ENCODE measurements at regions not wholly inside any gene's neighbourhood (a gene's known extent, or its start where the extent isn't known, plus 50 kb on each side); places are given as distances from the start of the nearest gene placed in this dataset.
"Not testable (repeated sequence)": the region's sequence is repeated elsewhere in the genome, so short reads cannot be mapped to it uniquely, and the experiment has no call there.

DNA sequence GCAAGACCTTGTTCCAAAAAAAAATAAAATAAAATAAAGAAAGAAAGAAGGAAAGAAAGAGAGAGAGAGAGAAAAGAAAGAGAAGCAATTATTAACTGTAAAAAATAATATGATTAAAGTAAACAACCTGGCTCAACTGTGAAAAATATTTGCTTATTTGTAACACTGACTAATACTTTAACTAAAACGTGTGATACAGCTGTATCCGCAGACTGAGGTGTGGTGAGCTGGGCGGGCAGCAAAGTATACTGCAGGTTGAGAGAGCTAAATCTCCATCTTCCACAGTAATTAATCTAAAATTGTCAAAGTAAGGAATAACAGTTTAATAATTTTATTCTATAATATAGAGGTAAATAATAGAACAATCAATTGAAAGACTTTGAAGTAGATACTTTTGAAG is 145.5 kb upstream of the FAM241A start:
- DNase-seq (ENCODE audit: low read depth): no peak

DNA sequence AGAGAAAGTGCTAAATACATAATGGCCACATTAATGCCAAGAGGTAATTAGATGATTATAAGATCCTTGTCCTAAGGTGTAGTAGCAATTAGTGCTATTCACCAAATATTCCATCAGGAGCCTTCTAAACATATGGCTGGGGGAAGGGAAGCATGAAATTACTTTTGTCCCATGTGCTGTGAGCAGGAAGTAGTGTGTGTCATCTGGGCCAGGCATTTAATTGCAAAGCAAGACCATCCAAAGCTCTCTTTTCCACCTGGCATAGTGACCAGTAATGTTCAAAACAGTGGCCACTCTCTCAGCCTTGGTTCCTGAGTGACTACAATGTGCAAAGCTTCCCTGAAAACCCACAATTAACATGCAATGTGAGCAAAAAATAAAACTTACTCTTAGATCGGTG is 144.2 kb upstream of the FAM241A start:
- no peak for DNase-seq (ENCODE audit: low read depth)

GRCh38 chr4:112002248-112002661 is 143.0 kb upstream of the FAM241A start:
- no peak for DNase-seq (ENCODE audit: low read depth)

DNA sequence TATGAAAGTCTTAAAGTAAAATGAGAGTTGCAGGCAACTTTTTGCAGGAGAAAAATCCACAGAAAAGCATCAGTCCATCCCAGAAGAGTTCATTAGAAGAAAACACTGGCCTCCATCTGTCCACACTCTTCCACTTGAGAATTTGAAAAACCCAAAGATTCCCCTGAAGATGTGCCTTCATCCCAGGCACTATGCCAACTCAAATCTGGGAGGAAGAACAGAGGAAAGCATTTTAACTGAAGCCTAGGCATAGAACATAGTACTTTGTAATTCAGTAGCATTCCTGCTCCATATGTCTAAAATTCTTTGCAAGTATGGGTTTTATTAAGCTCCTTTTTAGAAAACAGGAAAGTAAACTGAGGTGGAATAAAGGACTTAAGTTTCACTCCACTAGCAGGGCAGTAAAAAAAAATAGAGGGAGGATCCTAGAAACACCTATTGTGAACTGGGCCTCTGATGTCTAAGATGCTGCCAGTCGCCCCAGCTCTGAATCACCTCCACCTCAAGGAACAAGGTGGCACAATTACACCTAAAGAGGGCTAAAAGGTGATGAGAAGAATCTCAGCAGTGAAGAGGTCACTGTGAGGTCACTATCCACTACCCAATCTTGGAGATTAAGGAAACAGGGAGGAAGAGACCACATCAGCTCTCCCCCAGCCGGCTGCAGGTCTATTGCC is 141.9 kb upstream of the FAM241A start:
- no peak for DNase-seq (ENCODE audit: low read depth)

GRCh38 chr4:112005027-112005426 is 140.2 kb upstream of the FAM241A start:
- no peak for DNase-seq (ENCODE audit: low read depth)

- DNase-seq (ENCODE audit: low read depth): no peak
Observed at GRCh38 chr4:112007391-112007790, 137.9 kb upstream of the FAM241A start.

DNA sequence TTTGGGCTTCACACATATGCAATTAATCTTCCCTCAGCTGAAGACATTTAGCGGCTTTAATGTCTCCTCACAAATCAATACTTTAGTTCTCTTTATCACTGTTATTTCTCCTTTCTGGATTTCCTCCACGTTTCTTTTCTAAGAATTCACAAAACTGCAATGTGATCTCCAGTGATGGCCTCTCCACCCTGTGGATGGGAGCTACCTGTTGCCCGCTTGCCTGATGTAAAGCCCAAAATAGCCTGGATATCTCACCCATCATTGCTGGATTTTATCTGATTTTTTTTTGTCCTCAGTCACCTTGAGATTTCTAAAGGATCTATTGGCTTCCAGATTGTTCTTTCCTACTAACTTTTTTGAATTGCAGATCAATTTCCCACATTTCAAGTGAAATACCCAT is 129.3 kb upstream of the FAM241A start:
- no peak for DNase-seq (ENCODE audit: low read depth)

DNA sequence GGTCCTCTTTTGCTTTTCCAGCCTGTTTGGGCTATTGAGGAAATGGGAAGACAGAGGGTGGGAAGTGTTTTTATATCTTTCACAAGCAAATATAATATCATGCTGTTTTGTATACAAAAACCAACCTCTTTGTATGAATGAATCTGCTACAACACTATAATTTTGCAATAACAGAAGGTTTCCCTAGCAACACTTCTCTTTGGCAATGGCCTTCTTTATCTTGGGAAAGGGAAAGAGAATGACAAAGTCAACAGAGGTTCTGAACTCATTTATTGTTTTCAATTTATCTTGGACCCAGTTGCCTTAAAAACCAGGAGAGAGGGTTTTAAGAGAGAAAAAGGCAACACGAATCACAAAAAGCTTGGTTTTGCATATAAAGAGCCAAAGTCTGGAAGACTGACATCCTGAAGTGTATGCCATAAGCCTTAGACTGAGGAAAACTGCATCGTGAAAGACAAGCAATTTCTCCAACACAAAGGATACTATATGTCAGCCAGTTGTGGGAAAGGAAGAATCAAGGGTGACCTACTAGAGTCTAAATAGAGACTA is 121.8 kb upstream of the FAM241A start:
- no peak for DNase-seq (ENCODE audit: low read depth)

DNA sequence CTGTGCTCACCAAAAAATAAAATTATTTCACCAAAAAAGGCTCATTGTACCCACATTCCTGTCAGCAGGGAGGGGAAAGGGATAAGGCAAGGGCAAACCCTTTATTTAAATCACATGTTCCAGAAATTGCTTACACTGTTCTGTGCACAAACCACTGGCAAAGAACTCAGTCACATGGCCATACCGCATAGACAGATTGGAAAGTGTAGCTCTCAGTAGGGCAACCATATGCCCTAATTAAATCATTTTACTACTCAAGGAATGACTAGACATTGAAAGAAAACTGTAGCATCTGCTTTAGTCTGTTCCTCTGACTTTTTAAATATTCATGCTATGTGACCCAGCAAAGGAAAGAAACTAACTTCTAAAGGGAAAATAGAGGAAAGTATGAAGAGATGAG is 119.2 kb upstream of the FAM241A start:
- no peak for DNase-seq (ENCODE audit: low read depth)

DNA sequence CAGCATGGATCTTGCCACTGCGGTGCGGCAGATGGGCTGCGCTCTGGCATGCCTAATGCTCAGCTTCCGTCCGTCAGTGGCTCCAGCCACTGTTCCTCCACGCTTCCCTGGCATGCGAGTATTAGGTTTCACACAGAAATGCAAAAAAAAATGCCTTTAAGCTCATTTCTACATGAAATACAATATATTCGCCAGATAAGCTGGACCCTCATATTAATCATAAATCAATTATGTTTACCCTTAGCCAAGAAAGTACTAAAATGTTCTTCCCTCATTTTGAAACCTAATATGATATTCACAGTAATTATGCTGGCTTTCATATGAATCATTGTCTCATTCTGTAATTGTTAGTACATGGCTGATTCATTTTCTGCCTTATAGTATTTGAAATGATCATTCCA is 115.5 kb upstream of the FAM241A start:
- DNase-seq (ENCODE audit: low read depth): peak; percentile 18

DNA sequence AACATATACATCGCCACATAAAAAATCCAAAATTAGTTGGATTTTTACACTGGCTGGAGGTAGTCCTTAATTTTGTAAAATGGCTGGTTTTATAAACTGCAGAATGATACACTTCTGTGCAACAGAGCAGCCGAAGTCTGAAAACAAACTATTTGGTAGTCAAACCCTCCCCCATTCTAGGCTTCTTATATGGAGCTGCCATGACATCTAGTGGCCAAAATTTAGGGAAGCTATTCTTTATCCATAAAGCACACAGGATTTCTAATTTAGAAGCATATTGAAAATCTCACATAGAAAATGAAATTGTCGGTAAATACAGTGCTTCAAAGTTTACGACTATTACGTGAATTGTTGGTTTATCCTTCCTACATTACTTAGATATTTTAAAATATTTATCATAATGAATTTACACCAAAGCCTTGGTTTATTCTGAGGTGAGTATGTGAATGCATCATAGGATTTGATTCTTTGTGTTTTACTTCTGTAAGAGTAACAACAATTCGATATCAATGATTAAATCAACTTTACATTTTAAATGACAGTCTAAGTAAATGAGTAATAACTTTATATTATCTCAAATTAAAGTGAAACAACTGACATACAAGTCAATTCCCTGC is 113.4 kb upstream of the FAM241A start:
- DNase-seq (ENCODE audit: low read depth): peak; percentile 47

- no peak for DNase-seq (ENCODE audit: low read depth)
Observed at GRCh38 chr4:112036886-112037285, 108.4 kb upstream of the FAM241A start.

- peak; percentile 81 for DNase-seq (ENCODE audit: low read depth)
Observed at GRCh38 chr4:112038861-112039260, 106.4 kb upstream of the FAM241A start.

DNA sequence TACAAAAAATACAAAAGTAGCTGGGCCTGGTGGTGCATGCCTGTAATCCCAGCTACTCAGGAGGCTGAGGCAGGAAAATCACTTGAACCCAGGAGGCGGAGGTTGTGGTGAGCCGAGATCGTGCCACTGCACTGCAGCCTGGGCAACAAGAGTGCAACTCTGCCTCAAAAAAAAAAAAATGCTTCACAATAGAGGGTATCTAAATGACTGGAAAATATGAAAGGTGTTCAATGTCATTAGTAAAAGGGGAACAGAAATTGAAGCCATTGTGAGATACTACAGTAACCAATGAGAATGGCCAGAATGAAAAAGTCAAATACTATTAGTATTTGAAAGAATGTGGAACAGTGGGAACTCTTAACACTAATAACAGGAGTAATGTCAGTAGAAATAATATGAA is 96.1 kb upstream of the FAM241A start:
- not testable (repeated sequence) for DNase-seq (ENCODE audit: low read depth)

DNA sequence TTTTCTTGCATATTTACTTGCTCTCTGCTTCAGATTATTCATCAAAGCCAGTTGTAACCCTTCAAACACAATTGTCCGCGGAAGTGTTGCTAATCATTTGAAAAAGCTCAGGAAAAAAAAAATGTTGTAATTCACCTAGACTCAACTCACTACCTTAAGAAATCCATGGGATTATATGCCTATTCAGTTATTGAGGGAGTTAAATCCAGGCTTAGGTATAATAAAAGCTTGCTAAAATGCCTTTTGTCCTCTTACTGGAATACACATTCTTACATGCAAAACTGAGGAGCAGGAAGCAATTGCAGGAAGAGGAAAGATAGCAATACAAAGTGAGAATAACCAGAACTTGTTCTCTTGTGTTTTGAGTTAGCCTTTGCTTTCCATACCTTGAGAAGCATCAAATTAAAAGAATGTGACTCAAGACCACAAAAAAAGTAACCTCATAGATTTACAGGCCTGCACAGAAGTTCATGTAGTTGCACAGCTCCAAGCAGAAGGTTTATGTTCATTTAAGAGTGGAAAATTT is 91.4 kb upstream of the FAM241A start:
- no peak for DNase-seq (ENCODE audit: low read depth)

GRCh38 chr4:112055100-112055499 is 90.2 kb upstream of the FAM241A start:
- no peak for DNase-seq (ENCODE audit: low read depth)

DNA sequence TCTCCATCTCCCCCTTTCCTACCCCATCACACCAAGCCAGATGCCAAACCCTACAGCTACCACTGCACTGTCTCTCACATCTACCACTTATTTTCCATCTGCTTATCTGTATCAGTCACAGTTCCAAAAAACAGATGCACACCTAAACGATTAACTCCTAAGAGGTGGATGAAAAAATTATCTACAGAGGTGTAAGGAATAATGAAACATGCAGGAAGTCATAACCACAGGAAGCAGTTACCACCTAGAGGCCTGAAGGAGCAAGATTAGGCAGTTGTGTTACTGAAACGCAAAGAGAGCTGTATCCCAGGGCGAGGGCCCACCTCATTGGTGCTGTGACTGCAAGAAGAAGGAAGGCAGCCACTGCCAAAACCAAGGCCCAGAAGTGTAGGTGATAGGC is 87.8 kb upstream of the FAM241A start:
- no peak for DNase-seq (ENCODE audit: low read depth)

- DNase-seq (ENCODE audit: low read depth): no peak
Observed at GRCh38 chr4:112058433-112058832, 86.8 kb upstream of the FAM241A start.

- DNase-seq (ENCODE audit: low read depth): peak; percentile 24
Observed at GRCh38 chr4:112060212-112060611, 85.0 kb upstream of the FAM241A start.

DNA sequence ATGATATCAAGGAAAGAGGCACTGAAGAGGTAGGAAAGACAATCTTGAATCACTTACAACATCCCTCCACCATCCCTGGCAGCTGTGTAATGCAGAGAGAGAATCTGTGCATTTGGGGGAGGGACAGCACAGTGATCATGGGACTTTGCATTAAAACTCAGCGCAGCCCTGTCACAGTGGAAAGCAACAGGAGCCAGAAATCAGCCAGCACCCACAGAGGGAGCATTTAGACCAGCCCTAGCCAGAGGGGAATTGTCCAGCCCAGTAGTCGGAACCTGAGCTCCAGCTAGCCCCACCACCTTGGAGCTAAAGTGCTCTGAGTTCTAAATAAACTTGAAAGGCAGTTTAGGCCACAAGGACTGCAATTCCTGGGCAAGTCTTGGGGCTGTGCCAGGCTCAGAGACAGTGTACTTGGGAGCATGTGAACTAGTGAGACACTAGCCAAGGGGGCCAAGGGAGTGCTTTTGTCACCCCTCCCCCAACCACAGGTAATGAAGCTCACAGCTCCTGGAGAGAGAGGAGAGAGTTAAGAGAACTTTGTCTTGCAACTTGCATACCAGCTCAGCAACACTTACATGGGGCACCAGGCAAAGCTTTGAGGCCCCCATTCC is 83.9 kb upstream of the FAM241A start:
- no peak for DNase-seq (ENCODE audit: low read depth)

DNA sequence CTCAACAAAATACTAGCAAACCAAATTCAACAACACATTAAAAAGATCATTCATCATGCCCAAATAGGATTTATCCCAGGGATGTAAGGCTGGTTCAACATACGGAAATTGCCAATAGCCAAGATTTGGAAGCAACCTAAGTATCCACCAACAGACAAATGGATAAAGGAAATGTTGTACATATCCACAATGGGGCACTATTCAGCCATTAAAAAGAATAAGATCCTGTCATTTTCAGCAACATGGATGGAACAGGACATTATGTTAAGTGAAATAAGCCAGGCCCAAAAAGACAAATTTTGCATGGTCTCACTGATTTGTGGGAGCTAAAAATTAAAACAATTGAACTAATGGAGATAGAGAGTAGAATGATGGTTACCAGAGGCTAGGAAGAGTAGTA is 82.0 kb upstream of the FAM241A start:
- peak; percentile 8 for DNase-seq (ENCODE audit: low read depth)

GRCh38 chr4:112069110-112069509 is 76.1 kb upstream of the FAM241A start:
- no peak for DNase-seq (ENCODE audit: low read depth)

GRCh38 chr4:112073181-112073580 is 72.1 kb upstream of the FAM241A start:
- peak; percentile 12 for DNase-seq (ENCODE audit: low read depth)

All from RPMI7951 (cell line).